ENCODE measurements at regions not wholly inside any gene's neighbourhood (a gene's known extent, or its start where the extent isn't known, plus 50 kb on each side); places are given as distances from the start of the nearest gene placed in this dataset.

DNA sequence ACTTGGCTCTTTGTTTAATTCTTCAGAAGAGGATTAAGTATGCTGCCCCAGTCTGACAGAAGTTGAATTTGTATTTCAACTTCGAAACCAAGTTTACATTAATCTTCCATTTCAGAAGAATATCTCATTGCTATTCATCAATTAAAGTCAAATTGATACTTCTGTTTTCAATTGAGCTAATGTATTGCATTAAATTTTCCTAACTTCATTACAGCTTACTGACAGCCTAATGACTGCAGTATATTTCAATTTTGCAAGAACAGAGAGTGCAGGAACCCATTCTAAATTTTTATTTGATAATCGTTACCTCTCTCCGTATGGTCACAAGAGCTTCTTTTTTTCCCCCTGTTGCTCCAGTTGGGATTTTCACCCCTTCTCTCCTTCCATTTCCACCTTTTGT lies 218.0 kb downstream of the CALCRL start:
- no peak overlapping the region for H3K4me3 ChIP-seq (replicated peaks in 1 of 2; ENCODE audit: low read depth in 2 of 2, low read length in 2 of 2)
- no peak for DNase-seq (ENCODE audit: low read depth in 2 of 2)
- TF ChIP-seq, protein P1, sequence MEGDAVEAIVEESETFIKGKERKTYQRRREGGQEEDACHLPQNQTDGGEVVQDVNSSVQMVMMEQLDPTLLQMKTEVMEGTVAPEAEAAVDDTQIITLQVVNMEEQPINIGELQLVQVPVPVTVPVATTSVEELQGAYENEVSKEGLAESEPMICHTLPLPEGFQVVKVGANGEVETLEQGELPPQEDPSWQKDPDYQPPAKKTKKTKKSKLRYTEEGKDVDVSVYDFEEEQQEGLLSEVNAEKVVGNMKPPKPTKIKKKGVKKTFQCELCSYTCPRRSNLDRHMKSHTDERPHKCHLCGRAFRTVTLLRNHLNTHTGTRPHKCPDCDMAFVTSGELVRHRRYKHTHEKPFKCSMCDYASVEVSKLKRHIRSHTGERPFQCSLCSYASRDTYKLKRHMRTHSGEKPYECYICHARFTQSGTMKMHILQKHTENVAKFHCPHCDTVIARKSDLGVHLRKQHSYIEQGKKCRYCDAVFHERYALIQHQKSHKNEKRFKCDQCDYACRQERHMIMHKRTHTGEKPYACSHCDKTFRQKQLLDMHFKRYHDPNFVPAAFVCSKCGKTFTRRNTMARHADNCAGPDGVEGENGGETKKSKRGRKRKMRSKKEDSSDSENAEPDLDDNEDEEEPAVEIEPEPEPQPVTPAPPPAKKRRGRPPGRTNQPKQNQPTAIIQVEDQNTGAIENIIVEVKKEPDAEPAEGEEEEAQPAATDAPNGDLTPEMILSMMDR (IDR thresholded peaks at IDR 0.05; ENCODE audit: low read depth, low read length), result no peak

DNA sequence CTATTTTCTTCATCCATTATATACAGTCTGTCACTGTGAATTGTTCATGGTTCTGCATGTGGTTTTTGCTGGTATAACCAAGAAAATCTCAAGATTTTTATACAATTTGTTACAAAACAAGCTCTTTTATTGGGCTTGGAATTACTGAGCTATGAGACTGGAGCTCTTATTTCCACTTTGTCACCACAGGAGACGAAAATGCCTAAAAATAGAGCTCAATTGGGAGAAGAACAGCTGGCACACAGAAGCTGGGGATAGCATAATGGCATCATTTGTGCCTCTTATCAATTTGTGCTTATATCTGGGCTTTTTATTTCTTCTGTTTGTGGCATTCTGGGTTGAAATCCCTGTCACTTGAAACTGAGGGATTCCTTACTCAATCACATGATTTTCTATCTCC lies 219.1 kb downstream of the CALCRL start:
- no peak for DNase-seq (ENCODE audit: low read depth in 2 of 2)
- no peak overlapping the region for H3K4me3 ChIP-seq (replicated peaks in 1 of 2; ENCODE audit: low read depth in 2 of 2, low read length in 2 of 2)
- TF ChIP-seq, protein P1 (IDR thresholded peaks at IDR 0.05; ENCODE audit: low read depth, low read length), result no peak

DNA sequence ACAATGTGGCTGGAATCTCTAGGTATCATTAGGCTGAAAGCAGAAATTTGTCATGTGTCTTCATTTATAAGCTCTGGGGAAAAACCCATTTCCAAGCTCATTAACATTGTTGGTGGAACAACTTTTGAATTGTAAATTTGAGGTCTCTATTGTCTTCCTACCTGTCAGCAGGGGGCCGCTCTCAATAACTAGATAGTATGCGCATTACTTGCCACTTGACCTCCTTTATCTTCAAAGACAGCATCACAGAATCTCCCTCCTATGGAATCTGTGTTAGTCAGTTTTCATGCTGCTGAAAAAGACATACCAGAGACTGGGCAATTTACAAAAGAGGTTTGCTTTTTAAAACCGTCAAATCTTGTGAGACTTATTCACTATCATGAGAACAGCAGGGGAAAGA lies 223.1 kb downstream of the CALCRL start:
- no peak overlapping the region for H3K4me3 ChIP-seq (replicated peaks in 1 of 2; ENCODE audit: low read depth in 2 of 2, low read length in 2 of 2)
- TF ChIP-seq, protein P1 (IDR thresholded peaks at IDR 0.05; ENCODE audit: low read depth, low read length), result no peak
- no peak for DNase-seq (ENCODE audit: low read depth in 2 of 2)

DNA sequence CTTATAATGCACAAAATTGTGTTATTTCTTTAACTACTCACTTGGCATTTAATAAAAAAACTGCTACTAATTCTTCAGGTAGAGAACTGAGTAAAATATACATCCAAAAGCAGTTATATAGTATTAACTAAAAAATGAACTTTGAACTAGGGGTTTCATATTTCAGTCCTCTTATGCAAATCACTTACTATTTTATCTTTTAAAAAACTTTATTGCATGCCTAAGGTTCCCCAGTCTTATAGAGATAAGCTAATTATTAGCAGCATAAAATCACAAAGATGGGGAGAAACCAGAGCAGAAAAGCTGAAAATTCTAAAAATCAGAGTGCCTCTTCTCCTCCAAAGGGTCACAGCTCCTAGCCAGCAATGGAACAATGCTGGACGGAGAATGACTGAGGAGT lies 228.0 kb downstream of the CALCRL start:
- no peak overlapping the region for H3K4me3 ChIP-seq (replicated peaks in 1 of 2; ENCODE audit: low read depth in 2 of 2, low read length in 2 of 2)
- no peak for DNase-seq (ENCODE audit: low read depth in 2 of 2)
- TF ChIP-seq, protein P1 (IDR thresholded peaks at IDR 0.05; ENCODE audit: low read depth, low read length), result no peak

DNA sequence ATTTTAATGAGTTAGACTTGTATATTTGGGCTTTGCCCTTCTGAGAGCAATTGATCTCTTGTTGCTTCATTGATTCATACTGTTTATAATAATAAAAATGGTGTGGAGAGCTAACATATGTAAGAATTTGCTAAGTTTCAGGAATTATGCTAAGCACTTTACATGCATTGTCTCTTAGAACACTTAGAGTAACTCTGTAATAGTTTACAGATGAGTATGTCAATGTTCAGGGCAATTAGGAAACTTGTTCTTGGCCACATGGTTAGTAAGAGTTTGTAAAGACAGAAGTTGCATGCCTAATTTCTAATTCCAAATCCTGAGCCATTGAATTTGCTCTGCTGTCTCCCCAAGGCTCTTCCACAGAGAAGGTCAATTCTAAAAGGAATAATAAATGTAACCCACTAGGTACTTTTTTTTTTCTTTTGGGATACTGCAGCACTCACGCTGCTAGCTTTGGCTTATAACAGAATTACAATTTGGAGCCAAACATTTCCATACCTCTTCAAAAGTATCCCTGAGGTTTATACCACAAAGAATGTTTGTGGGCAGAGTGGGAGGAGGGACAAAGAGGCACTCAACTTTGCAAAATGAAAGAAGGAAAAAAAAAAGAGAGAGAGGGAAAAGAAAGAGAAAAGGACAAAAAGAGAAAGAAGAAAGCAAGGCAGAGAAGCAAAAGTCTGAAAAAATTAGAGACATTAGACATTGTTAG lies 232.4 kb downstream of the CALCRL start:
- H3K4me3 ChIP-seq (replicated peaks in 1 of 2; ENCODE audit: low read depth in 2 of 2, low read length in 2 of 2), result no peak overlapping the region
- peak in 1 of 2 donors; percentile 17 for DNase-seq (ENCODE audit: low read depth in 2 of 2)
- TF ChIP-seq, protein P1 (IDR thresholded peaks at IDR 0.05; ENCODE audit: low read depth, low read length), result no peak

DNA sequence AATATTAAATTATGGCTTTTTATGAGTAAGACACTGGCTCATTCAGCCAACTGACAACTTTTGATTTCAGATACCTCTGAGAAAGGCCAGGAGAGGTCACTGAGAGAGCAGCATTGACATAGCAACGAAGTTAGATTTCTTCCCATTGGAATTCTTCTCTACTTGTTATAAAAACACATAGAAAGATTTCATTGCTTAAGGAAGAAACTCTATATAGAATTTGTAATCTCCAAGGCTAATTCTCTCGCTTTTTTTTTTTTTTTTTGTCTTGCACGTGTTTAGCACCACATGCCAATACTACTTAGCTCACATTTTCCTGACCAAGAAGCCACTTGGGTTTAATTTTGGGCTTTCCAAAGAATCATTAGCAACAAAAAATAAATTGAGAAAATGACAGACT lies 233.7 kb downstream of the CALCRL start:
- no peak for DNase-seq (ENCODE audit: low read depth in 2 of 2)
- H3K4me3 ChIP-seq (replicated peaks in 1 of 2; ENCODE audit: low read depth in 2 of 2, low read length in 2 of 2), result no peak overlapping the region
- TF ChIP-seq, protein P1 (IDR thresholded peaks at IDR 0.05; ENCODE audit: low read depth, low read length), result no peak

DNA sequence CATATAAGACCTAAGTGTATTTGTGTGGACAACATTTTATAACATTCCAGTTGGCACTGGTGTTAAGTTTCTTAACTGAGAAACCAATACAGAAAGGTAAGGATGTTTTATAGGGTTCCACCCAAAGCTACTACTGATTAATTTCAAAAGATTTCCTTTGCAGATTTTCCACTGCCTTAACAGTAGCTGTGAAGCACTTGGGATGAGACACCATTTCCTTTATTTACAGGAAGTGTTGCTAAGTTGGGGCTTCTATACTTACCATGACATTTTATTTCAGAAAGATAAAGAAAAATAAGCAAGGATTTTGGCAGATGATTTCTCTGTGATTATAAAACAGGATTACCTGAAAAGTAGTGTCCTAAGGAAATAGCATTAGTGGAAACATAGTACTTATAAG lies 234.3 kb downstream of the CALCRL start:
- DNase-seq (ENCODE audit: low read depth in 2 of 2), result peak in 1 of 2 donors; percentile 13
- no peak overlapping the region for H3K4me3 ChIP-seq (replicated peaks in 1 of 2; ENCODE audit: low read depth in 2 of 2, low read length in 2 of 2)
- TF ChIP-seq, protein P1 (IDR thresholded peaks at IDR 0.05; ENCODE audit: low read depth, low read length), result no peak

All from cardiac fibroblast (primary cell).